ENCODE measurements at regions not wholly inside any gene's neighbourhood (a gene's known extent, or its start where the extent isn't known, plus 50 kb on each side); places are given as distances from the start of the nearest gene placed in this dataset.

- no peak overlapping the region for H3K4me3 ChIP-seq (replicated peaks in 1 of 2; ENCODE audit: low read depth in 2 of 2, low read length in 2 of 2)
- no peak for TF ChIP-seq CTCF (IDR thresholded peaks at IDR 0.05; ENCODE audit: low read depth, low read length)
- no peak for DNase-seq (ENCODE audit: low read depth in 2 of 2)
Observed at GRCh38 chr15:91476861-91477260, 376.6 kb upstream of the SLCO3A1 start.

DNA sequence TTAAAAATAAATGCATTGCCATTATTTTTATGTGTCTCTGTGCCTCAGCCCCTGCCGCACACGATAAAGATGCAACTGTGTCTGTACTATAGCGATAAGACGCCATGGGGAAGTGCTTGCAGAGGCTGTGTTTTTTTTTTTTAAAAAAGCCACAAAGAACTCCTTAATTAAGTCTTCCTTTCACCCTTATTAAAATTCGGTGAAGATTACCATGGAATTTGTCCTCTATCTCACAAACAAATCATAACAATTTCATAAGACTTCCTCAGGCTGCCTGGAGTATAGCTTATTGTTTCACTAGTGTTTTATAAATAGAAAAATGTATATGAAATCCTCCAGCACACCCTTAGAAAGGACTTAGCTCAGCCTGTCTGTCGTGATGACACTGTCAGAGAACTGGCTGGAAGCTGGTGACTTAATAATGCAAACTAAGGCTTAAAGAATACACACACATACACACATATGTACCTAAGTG lies 374.8 kb upstream of the SLCO3A1 start:
- no peak overlapping the region for H3K4me3 ChIP-seq (replicated peaks in 1 of 2; ENCODE audit: low read depth in 2 of 2, low read length in 2 of 2)
- no peak for DNase-seq (ENCODE audit: low read depth in 2 of 2)
- no peak for TF ChIP-seq CTCF (IDR thresholded peaks at IDR 0.05; ENCODE audit: low read depth, low read length)

DNA sequence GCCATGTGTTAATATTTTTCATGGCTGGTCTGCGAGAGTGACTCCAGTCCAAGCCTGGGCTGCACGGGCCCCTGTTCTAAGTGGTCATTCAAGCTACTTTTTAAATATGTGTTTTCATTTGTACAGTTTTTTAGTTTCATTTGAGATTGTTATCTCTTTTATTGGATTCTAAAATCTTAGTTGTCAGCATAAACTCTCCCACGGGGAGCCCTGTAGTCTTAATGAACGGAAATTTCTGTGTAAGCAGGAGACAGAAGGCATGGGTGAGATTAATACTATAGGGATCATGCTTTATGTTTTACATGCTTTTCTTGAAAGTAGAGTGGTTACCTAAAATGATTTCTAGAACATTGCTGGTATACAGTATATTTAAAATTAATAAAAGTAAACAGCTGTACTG lies 373.1 kb upstream of the SLCO3A1 start:
- TF ChIP-seq CTCF (IDR thresholded peaks at IDR 0.05; ENCODE audit: low read depth, low read length) = no peak
- no peak for DNase-seq (ENCODE audit: low read depth in 2 of 2)
- H3K4me3 ChIP-seq (replicated peaks in 1 of 2; ENCODE audit: low read depth in 2 of 2, low read length in 2 of 2) = no peak overlapping the region

- no peak overlapping the region for H3K4me3 ChIP-seq (replicated peaks in 1 of 2; ENCODE audit: low read depth in 2 of 2, low read length in 2 of 2)
- no peak for TF ChIP-seq CTCF (IDR thresholded peaks at IDR 0.05; ENCODE audit: low read depth, low read length)
- DNase-seq (ENCODE audit: low read depth in 2 of 2) = no peak
Observed at GRCh38 chr15:91482799-91483198, 370.7 kb upstream of the SLCO3A1 start.

GRCh38 chr15:91484141-91484540 lies 369.4 kb upstream of the SLCO3A1 start:
- H3K4me3 ChIP-seq (replicated peaks in 1 of 2; ENCODE audit: low read depth in 2 of 2, low read length in 2 of 2) = no peak overlapping the region
- no peak for TF ChIP-seq CTCF (IDR thresholded peaks at IDR 0.05; ENCODE audit: low read depth, low read length)
- DNase-seq (ENCODE audit: low read depth in 2 of 2) = no peak

- DNase-seq (ENCODE audit: low read depth in 2 of 2) = peak in 1 of 2 donors; percentile 15
- no peak for TF ChIP-seq CTCF (IDR thresholded peaks at IDR 0.05; ENCODE audit: low read depth, low read length)
- H3K4me3 ChIP-seq (replicated peaks in 1 of 2; ENCODE audit: low read depth in 2 of 2, low read length in 2 of 2) = no peak overlapping the region
Observed at GRCh38 chr15:91488452-91488851, 365.1 kb upstream of the SLCO3A1 start.

DNA sequence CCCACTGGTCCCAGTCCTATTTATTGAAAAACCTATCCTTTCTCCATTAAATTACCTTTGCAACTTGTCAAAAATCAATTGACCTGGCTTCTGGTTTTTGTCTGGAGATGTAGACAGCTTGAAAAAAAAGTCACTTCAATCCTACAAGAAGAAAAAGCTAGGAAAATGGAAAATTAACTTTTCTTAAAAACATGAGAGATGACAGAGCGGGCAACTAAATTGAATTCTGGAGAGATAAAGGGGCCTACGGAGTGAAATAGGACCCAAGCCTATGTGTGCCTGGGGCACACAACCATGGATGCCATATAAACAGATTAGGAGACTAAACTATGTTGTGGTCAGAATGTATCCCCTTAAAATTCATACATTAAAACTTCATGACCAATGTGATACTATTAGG lies 363.3 kb upstream of the SLCO3A1 start:
- no peak for TF ChIP-seq CTCF (IDR thresholded peaks at IDR 0.05; ENCODE audit: low read depth, low read length)
- H3K4me3 ChIP-seq (replicated peaks in 1 of 2; ENCODE audit: low read depth in 2 of 2, low read length in 2 of 2) = no peak overlapping the region
- DNase-seq (ENCODE audit: low read depth in 2 of 2) = no peak
